Type B pancreatic cell (in vitro differentiated cells): ENCODE measurements at regions not wholly inside any gene's neighbourhood (a gene's known extent, or its start where the extent isn't known, plus 50 kb on each side); places are given as distances from the start of the nearest gene placed in this dataset.

Experiments
- DNase-seq: peaks from one replicate; pipeline ENCODE4 v3.0.0; 2021; ENCODE audit warnings: mixed read lengths; ENCODE audit not compliant: unreplicated experiment; ENCODE audit errors: extremely low spot score
- H3K27ac Mint-ChIP-seq: 2 replicates; pipeline ENCODE4 v1.8.0; 2021; ENCODE audit warnings: mild to moderate bottlenecking, mixed read lengths
- H3K27me3 Mint-ChIP-seq: 2 replicates; pipeline ENCODE4 v1.8.0; 2021; ENCODE audit warnings: mixed read lengths
- H3K36me3 Mint-ChIP-seq: 2 replicates; pipeline ENCODE4 v1.8.0; 2021; ENCODE audit warnings: mixed read lengths
- H3K4me1 Mint-ChIP-seq: one replicate; pipeline ENCODE4 v1.8.0; 2021; ENCODE audit warnings: mixed read lengths; ENCODE audit not compliant: unreplicated experiment
- H3K4me3 Mint-ChIP-seq: 2 replicates; pipeline ENCODE4 v1.8.0; 2021; ENCODE audit warnings: mild to moderate bottlenecking, mixed read lengths
- H3K9me3 Mint-ChIP-seq: 2 replicates; pipeline ENCODE4 v1.8.0; 2021; ENCODE audit warnings: mixed read lengths
- TF ChIP-seq, protein P1 (sequence below): fragments of 200-600 bp; sonication (generic); conservative IDR thresholded peaks from 2 replicates; pipeline ENCODE4 v1.5.0; 2021; ENCODE audit warnings: antibody characterized with exemption, mild to moderate bottlenecking

DNA sequence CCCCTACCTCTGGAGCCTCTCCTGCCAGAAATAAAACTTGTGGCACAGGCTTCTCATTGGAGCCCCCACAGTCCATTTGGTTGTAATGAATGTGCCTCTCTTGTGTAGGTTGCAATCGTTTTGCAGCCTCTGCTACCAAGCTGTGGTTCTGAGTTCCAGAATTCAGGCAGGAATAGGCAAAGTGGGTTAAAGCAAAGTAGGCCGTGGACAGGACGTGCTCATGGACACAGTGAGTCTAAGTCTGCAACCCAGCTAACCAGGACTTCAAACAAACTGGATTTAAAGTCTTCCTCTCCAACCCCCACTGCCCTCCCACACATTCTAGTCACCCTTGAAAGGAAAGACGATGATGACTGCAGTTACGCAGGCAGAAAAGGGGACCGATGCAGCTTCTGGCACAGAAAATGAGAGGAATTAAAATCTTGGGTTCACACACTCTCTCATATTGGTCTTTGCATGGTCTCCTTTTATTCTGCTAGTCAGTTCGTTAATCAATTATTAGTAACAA is 260.0 kb downstream of the PIK3R1 start:
- Mint-ChIP-seq H3K27me3 (no peaks in the 10 kb centered on the region), H3K4me1 (peaks cover 18% of the 10 kb centered on the region), H3K4me3 (no peak overlapping the region), H3K27ac (no peak overlapping the region), H3K36me3 (no peaks in the 10 kb centered on the region), H3K9me3 (no peaks in the 10 kb centered on the region)
- TF ChIP-seq, protein P1, sequence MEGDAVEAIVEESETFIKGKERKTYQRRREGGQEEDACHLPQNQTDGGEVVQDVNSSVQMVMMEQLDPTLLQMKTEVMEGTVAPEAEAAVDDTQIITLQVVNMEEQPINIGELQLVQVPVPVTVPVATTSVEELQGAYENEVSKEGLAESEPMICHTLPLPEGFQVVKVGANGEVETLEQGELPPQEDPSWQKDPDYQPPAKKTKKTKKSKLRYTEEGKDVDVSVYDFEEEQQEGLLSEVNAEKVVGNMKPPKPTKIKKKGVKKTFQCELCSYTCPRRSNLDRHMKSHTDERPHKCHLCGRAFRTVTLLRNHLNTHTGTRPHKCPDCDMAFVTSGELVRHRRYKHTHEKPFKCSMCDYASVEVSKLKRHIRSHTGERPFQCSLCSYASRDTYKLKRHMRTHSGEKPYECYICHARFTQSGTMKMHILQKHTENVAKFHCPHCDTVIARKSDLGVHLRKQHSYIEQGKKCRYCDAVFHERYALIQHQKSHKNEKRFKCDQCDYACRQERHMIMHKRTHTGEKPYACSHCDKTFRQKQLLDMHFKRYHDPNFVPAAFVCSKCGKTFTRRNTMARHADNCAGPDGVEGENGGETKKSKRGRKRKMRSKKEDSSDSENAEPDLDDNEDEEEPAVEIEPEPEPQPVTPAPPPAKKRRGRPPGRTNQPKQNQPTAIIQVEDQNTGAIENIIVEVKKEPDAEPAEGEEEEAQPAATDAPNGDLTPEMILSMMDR: no peak
- DNase-seq: no peak

- Mint-ChIP-seq H3K4me1 (peaks cover 19% of the 10 kb centered on the region), H3K27me3 (no peaks in the 10 kb centered on the region), H3K4me3 (no peak overlapping the region), H3K9me3 (no peaks in the 10 kb centered on the region), H3K36me3 (no peaks in the 10 kb centered on the region), H3K27ac (no peak overlapping the region)
- TF ChIP-seq, protein P1: no peak
- no peak for DNase-seq
Measured at GRCh38 chr5:68476854-68477253, 261.3 kb downstream of the PIK3R1 start.

DNA sequence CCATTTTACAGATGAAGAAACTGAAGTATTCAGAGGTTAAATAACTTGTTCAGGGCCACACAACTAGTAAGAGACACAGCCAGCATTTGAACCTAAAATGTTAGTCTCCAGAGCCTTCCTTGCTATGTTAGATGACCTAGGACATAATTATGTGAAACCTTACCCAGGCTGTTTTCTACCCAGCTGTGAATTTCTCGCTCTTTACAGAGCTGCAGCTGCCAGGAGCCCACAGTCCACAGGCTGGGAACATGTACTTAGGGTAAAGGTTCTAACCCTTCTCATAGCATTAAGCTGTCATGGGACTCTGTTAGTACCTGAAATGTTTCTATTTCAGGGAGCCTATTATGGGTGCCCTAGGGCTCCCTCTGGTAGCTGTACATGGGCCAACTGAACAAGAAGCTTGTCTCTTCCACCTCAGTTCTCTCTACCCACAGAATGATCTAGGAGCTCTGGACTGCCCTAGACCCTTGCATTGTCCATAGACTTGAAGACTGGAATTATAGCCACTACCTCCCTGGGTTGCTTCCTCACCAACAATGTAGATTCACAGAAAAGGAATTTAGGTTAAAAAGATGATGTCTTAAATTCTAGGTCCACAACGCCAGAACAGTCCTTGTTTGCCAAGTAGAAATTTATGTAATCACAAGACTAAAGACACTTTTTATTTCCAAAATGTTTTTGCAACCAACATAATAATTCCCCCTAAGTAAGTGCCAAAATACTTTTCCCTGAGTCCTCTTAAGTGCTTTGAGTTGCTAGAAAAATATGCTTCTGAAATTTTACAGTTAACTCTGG is 262.9 kb downstream of the PIK3R1 start:
- Mint-ChIP-seq H3K9me3 (no peaks in the 10 kb centered on the region), H3K4me3 (no peak overlapping the region), H3K36me3 (no peaks in the 10 kb centered on the region), H3K27me3 (no peaks in the 10 kb centered on the region), H3K27ac (no peak overlapping the region), H3K4me1 (peaks cover 19% of the 10 kb centered on the region)
- TF ChIP-seq, protein P1: no peak
- no peak for DNase-seq

GRCh38 chr5:68479524-68479923 is 264.0 kb downstream of the PIK3R1 start:
- H3K36me3 Mint-ChIP-seq: no peaks in the 10 kb centered on the region
- DNase-seq: no peak
- no peak overlapping the region for H3K27ac Mint-ChIP-seq
- peaks cover 19% of the 10 kb centered on the region for H3K4me1 Mint-ChIP-seq
- no peaks in the 10 kb centered on the region for H3K9me3 Mint-ChIP-seq
- H3K4me3 Mint-ChIP-seq: no peak overlapping the region
- TF ChIP-seq, protein P1: no peak
- H3K27me3 Mint-ChIP-seq: no peaks in the 10 kb centered on the region

DNA sequence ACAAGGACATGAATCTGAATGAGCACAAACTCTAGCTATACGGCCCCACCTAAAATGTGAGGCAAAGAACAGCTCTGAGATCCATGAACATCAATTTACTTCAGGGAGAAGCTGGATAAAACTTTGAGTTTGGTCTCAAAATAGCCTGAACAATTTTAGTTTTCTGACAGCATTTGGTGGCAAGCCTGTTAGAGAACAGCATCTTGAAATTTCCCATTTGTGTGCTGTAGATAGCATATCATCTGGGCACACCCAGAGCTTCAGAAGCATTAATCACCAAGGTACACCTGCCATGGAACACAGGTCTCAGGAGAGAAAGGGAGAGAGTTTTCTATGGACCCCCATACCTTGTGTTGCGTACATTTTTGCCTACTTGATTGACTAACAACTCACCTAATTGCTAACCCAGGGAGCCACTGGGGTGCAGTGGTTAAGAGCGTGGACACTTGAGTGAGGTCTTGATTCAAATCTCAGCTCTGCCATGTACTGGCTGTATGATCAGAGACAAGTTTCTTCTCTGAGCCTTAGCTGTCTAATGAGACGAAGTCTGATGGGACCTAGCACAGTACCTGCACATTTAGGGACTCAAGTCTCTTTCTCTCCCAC is 264.9 kb downstream of the PIK3R1 start:
- no peaks in the 10 kb centered on the region for H3K9me3 Mint-ChIP-seq
- no peaks in the 10 kb centered on the region for H3K27me3 Mint-ChIP-seq
- H3K36me3 Mint-ChIP-seq: no peaks in the 10 kb centered on the region
- no peak overlapping the region for H3K27ac Mint-ChIP-seq
- no peak overlapping the region for H3K4me3 Mint-ChIP-seq
- peaks cover 19% of the 10 kb centered on the region for H3K4me1 Mint-ChIP-seq
- DNase-seq: no peak
- TF ChIP-seq, protein P1: no peak
